Stimulated activated CD4-positive, alpha-beta T cell treated with anti-CD3 and anti-CD28 coated beads, Interleukin-12 subunit alpha, Interleukin-12 subunit beta, amount 100 ng/mL, for 24 hours (primary cell): ENCODE measurements at regions not wholly inside any gene's neighbourhood (a gene's known extent, or its start where the extent isn't known, plus 50 kb on each side); places are given as distances from the start of the nearest gene placed in this dataset.

Experiments
- DNase-seq, 2 experiments: peaks; one replicate each; pipeline ENCODE4 v3.0.0-alpha.2; 2020; ENCODE audit warnings: low read depth in 2 of 2

DNA sequence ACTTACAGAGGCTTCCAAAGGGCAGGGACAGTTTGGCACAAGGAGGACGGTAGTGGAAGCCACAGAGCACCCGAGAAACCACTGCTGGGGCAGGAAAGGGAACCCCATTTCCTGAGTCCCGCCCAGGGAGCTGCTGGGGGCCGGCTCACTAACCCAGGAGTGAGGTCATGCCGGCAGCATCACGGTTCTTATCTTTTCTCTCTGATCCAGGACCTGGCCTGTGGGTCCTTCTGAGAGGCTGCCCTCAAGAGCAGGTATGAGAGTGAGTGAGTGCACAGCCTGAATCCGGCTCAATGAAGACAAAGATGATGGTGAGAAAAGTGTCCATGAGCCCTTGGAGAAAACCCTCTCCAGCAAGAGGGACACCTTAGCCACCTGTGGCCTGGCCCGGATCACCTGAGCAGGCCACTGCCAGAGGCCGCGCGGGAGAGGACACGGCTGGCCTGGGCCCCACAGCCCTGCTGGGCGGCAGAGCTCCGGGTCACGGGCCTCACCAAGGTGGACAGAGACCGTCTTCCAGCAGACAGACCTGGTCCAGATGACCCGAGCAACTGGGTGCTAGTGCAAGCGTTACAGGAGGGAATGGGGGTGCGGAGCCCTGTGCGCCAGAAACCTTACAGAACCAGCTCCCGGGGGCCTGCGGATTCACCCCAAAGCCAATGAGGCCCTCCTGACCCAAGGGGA, 94.9 kb downstream of the RIPK4 start:
- no peak for DNase-seq

DNA sequence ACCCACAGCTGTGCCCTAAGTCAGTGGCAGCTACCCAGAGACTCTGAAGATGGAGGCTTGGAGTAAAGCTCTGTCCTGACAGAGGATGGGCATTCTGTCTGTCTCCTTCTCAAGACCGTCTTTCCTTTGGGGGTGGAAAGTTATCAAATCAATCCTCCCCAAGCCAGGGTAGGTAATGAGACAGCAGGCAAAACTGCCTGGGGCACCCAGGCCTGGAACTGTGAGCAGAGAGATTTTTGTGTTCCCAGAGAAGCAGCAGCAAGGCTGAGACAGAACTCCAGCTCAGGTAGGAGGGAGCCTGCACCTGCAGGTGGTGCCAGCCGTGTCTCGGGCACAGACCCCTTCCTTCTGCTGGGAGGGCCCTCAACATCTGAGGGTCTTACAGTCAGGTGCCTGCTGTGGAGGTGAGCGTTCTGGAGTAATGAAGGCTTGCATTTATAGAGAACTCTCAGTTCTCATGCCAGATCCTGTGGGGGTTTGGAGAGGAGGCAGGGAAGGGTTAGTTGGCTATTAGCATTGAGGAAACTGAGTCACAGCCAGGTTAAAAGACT, 95.6 kb downstream of the RIPK4 start:
- no peak for DNase-seq

DNA sequence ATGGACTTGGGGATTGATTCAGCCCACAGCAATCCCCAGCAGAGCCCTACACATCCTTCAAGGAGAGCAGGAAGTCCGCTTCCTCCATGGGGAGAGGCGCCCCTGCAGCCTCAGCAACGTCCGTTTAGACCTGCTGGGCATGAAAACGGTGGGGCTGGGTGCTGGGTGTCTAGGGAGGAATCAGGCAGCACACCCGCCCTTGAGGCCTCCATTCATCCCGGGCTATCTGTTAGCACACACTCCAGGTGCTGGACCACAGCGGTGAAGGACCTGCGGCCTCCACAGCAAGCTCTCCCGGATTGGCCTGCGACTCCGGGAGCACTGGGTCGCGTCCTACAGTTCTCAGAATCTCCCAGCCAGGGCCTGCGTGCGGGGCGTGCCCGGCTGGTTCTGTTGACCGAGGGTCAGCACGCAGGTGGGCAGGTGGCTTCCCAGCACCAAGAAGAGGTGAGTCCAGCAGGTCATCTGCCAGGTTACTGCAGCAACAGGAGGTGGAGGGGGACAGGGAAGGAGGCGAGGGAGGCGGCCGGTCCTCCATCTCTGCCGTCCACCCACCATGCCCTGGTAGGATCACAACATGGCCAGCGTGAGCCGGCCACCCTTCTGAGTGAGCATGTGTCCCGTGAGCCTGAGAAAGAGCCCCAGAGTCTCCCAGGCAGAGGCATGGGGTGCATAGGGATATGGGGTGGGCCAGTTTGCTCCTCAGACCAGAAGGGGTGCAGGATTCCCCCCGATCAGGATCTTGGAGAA, 96.6 kb downstream of the RIPK4 start:
- no peak for DNase-seq

DNA sequence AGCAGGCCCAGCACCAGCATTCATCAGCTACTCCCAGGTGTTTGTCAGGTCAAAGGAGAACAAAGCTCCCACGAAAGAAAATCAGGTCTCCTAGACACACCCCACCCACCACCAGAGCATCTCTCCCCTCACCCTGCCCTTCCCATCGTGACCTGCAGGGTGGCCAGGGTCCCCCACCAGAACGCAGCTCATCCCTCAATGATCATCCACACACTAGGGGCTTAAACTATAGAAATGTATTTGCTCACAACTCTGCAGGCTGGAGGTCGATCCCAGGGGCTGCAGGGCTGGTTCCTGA, 97.4 kb downstream of the RIPK4 start:
- DNase-seq: no peak

DNA sequence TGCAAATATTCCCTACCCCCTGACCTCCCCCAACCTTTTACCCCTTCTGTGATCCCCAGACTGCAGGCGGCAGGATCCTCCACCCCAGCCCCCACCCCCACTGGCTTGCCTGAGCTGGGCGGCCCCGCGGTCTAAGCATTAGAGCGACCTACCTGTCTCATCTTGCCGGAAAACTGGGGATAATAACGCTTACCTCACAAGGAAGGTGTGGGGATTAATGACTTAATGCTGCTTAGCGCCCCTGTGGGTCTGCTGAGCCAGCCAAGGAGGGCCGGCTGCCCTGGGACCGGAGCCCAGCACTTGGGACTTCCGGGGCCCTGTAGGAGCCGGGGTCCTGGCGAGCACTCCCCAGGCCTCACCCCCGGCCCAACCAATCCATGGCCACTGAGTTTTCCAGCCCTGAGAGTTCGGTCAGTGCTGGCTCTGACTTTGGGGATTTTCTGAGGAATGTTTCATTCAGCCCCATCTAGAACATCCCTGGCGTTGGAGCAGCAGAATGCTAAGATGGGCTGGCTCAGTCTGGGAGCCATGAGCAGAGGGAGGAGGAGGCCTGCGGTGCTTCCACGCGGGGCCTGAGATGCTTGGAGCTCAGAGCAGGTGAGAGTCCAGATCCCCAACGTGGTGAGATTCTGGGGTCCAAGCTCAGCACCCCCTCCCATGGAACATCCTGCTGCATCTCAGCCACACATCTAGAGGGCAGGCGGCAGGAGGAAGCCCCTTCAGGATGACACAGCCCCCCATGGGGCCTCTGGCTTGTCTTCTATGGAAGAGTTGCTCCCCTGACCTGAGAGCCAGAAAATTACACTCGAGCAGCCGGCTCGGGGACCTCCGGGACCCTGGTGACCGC, 97.9 kb downstream of the RIPK4 start:
- no peak for DNase-seq

DNA sequence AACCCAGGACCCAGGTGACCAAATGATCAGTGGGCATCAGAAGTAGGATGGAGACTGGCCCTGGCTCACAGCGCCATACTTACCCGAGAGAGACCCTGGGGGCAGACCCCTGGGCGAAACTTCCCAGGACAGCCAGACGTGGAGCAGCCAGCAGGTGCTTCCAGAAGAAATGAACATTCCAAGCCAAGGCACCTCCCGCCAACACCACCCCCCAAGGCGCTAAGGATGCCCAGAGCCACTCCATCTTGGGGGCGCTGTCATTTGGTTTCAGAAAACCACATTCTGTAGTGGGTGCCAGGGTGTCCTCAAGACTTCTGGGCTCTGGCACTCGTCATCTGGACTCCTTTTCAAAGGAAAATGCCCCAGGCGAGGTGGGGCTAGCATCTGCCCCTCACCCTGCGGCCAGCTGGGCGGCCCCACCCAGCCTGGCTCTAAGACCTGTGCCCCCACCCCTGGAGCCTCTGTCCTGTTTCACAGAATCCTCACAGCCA, 98.8 kb downstream of the RIPK4 start:
- no peak for DNase-seq

DNA sequence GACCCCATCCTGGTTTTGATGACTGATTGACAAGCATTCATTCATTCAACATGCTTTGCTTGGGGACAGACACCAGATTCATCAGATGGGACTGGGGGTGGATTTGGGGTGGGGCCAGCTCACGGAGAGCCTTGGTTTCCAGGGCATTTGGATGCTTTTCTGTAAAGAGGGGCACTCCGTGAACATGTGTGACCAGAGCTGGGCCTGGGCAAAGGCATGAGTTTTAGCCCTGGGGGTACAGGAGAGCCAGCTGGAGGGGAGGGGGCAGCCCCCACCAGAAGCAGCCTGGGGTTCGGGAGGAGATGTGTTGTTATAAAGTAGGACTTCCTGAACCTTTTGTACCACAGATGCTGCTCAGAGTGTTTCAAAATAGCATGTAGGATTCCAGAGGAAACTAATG, 99.7 kb downstream of the RIPK4 start:
- DNase-seq: no peak

DNA sequence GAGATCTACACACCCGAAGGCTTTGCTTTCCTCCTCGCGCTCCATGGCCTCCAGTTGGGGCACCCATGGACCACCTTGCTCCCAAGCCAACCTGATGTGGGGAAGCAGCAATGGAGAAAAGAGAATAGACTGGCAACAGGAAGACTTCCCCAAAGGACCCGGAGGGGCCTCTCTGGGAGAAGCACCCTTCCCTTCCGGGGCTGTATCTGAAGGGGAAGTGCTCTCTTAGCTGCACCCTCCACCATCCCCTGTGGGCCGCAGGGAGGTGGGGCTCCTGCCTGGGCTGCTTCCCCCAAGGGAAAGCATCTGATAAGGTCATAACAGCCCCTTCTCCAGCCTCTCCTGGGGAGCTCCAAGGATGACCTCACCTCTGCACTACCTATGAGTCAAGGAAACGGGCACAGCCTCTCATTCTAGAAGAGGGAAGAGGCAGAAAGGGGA, 100.2 kb downstream of the RIPK4 start:
- no peak for DNase-seq

DNA sequence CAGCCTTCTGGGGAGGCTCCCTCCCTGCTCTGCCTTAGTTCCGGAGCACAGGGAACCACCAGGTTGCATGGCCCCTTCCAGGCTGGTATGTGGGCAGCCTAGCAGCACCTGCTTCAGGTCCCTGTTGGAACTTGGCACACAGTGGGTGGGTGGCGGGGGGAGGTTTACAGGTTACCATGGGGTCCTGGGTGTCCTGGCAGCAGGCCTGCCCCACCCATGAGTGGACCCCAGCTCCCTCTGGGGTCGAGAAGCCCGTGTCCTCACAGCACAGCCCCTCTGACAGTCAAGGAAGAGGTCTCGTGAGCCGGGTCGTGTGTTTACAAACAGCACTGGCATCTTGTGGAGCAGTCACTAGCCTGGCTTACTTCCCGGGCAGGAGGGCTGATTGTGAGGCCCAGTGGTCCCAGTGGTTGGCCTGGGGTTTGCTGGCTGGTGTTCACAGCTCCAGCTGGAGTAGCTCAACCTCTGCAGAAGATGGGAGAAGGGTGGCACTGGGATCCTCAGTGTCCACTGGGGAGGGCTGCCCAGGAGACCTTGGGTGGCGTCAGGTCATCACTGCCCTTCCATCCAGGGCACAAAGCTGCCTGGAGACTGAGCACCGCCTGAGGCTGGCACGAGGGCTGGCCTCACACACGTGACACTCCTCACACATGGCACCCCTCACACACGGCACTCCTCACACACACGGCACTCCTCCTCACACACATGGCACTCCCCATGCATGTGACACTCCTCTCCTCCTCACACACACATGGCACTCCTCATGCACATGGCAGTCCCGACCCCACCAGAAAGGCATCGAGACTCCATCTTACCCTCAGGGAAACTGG, 100.9 kb downstream of the RIPK4 start:
- DNase-seq: no peak

DNA sequence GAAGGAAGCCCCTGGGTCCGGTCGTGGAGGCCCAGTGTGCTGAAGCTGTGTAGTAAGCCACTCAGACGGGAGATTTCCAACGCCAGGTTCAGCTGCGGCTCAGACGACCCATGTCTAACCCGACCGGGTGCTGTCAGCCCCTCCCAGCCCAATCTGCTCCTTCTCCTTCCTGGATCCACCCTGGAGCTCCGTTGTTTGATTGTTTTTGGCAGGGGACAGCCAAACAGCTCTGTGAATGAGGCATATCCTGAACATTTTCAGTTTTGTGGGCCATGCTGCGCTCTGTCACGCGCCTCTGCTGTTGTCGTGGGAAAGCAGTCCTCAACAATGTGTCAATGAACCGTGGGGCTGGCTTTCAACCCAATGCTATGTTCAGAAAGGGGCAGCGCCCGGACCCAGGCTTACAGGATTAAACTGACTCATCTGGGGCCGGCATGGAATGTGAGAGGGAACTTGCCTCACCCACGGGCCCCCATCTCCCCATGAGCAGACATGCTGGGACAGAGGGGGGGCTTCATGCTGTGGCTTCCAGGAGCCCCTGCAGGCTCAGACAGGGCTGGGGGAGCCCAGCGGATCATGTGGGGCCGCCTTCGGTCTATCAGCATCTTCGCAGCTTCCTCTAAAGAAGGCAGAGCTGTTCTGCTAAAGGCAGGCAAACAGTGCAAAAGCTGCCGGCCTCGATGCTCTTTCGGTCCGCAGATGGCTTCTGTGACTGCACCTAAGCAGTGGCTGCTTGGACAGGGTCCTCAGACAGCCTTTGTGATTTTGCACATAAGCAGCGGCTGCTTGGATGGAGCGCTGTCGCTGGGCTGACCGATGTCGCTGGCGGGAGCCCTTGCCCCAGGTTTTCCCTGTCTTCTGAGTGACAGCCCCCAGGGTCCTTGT, 101.7 kb downstream of the RIPK4 start:
- DNase-seq: no peak

DNA sequence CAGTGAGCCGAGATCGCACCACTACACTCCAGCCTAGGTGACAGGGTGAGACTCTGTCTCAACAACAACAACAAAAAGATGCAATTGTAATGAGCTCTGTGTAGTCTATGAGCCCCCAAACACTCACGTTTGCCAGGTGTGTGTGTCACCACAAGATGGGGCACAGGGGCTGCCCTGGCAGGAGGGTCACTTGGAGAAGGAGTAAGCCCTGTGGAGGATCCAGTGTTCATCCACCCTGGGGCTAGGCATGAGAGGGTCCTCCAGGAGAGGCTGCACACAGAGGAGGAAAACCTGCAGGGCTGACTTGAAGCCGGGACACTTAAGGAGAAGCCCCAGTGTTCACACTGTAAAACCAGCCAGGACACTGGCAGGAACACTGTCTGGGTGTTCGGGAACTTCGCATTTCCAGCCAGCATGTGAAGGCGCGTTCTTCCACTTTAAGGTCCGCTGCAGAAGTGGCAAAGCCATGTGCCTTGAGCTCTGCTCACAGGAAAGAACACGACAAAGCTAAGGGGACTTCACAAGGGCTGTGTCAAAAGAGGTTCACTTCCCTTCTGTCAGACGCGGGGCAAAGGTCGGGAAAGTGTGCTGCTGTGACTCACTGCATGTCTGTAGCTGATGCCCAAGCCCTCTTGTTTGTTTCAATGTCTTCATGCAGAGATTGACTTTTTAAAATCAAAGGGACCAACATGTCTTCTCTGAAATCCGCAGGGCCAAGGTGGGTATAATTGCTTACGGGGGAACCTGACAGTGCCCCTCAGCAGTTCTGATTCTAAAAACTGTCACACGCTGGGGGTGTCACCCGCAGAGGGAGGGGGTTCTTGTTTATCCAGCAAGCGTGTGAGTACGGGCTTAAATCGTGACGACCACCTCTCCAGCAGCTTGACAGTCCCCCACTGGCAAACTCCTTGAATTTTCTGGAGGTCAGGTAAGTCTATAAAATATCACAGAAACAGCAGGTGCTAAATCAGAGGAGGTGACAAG, 102.8 kb downstream of the RIPK4 start:
- no peak for DNase-seq

DNA sequence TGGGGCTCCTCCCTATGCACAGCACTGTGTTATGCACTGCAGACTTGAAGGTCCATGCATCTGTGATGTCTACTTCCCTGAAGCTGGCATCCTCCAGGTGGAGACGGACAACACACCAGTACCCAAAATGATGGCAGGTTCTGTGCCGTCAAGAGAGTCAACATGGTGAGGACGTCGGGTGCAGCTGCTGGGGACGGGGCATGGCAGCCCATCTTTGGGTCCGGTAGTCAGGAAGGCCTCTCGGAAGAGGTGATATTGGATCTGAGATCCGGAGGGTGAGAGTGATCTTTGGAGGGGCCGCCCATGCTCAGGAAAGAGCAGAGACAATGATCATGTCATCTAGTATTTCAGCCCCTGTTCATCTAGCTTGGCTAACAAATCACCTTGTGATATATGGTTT, 104.1 kb downstream of the RIPK4 start:
- DNase-seq: no peak

DNA sequence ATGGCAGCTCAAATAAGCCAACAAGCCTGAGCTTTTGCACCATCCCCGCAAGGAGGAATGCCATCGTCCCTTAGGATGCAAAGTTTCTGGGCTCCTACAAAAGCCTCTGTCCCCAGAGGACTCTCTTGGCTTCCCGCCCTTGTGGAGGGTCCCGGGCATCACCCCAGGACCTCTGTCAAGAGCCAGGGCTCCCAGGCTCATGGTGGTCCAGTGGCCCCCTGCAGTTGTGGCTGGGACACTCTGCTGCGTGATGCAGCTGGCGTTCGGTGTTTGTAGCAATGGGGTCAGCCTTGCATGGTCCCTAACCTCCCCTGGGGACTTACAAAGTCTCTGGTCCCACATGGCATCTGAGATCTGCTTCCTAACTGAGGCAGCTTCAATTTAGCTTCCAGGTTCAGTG, 104.7 kb downstream of the RIPK4 start:
- no peak for DNase-seq

DNA sequence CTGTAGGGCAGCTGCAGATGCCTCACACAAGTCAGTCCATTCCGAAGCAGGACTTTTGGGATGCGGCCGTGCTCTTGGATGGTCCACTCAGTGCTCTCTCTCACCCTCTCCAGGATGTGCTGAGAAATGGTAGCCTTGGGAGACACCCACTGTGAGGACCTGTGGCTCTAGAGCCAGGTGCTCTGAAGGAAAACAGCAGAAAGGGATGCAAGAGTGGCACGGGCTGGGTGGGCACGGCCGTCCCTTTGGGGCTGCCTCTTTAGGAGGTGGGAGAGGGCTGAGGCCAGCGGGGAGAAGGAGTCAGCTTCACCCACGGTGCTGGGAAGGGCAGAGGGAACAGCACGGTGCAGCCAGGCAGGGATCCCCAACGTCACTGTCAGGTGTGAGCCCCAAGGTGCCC, 106.1 kb downstream of the RIPK4 start:
- DNase-seq: no peak

DNA sequence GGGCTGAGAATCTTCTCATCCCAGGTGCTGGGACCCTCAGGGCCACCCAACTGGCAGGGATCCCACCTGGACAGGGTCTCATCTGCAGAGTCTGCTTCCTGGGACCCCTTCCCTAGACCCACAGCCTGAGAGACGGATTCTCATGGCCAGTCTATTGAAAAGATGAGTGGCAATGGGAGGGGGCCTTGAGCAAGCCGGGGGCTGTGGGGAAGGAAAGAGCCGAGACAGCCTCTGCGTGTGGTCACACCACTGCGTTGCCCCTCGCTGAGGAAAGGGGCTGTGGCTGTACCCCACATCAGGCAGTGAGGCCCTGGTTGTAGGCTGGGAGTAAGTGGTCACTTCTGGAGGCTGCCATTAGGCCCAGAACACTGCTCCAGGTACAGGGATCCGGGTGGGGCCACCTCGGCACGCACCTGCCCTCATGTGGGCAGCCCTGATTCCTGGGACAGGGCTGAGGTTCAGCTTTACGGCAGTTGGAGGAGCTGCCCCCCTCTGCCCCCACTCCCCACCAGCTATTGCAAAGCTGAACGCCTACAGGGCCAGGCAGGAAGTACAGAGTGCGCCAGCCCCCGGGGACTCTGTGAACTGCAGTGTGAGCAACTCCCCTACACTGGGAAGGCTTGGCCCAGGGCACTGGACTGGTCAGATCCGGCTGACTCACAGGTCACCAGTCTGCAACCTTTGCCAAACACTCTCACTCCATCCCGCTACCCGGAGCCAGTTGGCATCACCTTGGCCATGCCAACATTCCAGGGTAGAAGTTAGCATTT, 106.9 kb downstream of the RIPK4 start:
- no peak for DNase-seq

DNA sequence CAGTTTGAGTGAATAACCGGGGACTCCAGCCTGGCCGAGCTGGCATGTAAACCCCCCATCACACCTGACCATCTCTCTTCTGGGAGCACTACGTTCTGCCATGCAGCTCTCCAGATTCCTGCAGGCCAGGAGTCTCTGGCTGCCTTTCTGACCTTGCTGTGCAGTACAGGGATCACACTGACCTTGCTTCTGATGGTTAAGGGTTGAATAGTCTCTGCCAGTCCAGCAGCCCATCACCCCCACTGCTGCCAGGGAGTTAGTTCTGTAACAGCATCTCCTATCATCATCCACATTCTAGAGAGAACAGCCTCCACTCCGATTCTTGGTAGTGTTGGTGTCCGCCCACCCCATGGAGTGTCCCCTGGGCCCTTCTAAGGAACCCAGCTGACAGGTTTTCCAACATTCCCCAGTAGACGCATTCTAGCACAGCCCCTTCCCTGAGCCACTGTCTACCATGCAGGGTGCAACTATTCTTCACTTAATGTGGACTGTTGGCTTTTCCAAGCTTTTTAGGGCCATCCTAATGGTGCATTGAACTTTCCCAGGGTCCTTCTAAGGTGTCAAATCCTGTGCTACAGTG, 109.8 kb downstream of the RIPK4 start:
- no peak for DNase-seq

DNA sequence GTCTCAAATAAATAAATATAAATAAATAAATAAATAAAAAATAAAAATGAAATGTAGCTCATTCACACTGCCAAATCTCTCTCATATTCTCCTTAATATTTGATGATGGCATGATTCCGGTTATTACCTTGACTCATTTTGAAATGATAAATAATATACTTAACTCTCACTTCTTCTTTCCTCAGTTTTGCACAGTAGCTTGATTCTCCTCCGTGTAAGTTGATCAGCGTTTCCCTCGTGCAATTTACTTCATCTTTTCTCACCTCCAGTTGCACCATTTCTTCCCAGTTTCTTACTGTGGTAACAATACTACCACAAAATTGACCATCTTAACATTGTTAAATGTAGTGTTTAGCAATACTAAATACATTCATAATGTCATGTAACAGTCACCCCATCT, 111.6 kb downstream of the RIPK4 start:
- DNase-seq: no peak

DNA sequence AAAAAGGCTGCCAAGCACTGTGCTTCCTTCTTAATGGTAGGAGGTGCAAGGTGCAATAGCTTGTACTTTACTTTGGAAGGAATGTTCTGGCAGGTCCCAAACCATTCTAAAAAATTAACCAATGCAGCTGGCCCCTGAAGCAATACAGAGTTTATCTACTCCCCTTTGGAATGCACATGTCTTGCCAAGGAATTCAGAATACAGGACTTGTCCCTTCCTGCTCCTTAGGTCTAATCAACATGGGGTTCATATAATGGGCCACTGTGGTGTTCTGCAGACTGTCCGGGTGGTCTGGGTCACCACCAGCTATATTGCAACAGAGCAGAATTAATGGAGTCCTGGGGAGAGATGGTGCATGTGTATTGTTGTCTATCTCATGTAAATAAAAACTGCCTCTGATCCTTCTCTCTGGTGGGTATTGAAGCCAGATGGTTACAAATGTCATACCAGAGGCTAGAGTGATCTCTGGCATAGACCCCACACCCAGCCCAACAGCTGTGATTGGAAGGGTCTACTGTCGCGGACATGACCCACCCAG, 112.8 kb downstream of the RIPK4 start:
- no peak for DNase-seq
